ENCODE measurements at regions not wholly inside any gene's neighbourhood (a gene's known extent, or its start where the extent isn't known, plus 50 kb on each side); places are given as distances from the start of the nearest gene placed in this dataset.
"Not testable (repeated sequence)": the region's sequence is repeated elsewhere in the genome, so short reads cannot be mapped to it uniquely, and the experiment has no call there.

GRCh38 chr3:147152476-147152875, 253.9 kb downstream of the ZIC4 start:
- no peak for DNase-seq

- no peak for DNase-seq
Observed at GRCh38 chr3:147141516-147142288, 264.6 kb downstream of the ZIC4 start.

- no peak for DNase-seq
Observed at GRCh38 chr3:147139341-147139740, 267.0 kb downstream of the ZIC4 start.

GRCh38 chr3:147132168-147132567, 274.2 kb downstream of the ZIC4 start:
- no peak for DNase-seq

- DNase-seq: no peak
Observed at GRCh38 chr3:147130461-147130860, 275.9 kb downstream of the ZIC4 start.

- DNase-seq: no peak
Observed at GRCh38 chr3:147129665-147130064, 276.7 kb downstream of the ZIC4 start.

GRCh38 chr3:147122350-147122749, 284.0 kb downstream of the ZIC4 start:
- DNase-seq: no peak

GRCh38 chr3:147119989-147120388, 286.4 kb downstream of the ZIC4 start:
- DNase-seq: no peak

- no peak for DNase-seq
Observed at GRCh38 chr3:147119346-147119745, 287.0 kb downstream of the ZIC4 start.

- DNase-seq: no peak
Observed at GRCh38 chr3:147118611-147119010, 287.7 kb downstream of the ZIC4 start.

- no peak for DNase-seq
Observed at GRCh38 chr3:147117631-147118030, 288.7 kb downstream of the ZIC4 start.

- DNase-seq: no peak
Observed at GRCh38 chr3:147113293-147114044, 292.9 kb downstream of the ZIC4 start.

GRCh38 chr3:147099076-147099475, 307.3 kb downstream of the ZIC4 start:
- DNase-seq: no peak

GRCh38 chr3:147090461-147090860, 315.9 kb downstream of the ZIC4 start:
- DNase-seq: no peak

- DNase-seq: no peak
Observed at GRCh38 chr3:147089286-147089685, 317.1 kb downstream of the ZIC4 start.

GRCh38 chr3:147059500-147059899, 346.8 kb downstream of the ZIC4 start:
- not testable (repeated sequence) for DNase-seq

GRCh38 chr3:147049821-147050220, 356.5 kb downstream of the ZIC4 start:
- no peak for DNase-seq

GRCh38 chr3:147049305-147049704, 357.0 kb downstream of the ZIC4 start:
- no peak for DNase-seq

- no peak for DNase-seq
Observed at GRCh38 chr3:147046916-147047315, 359.4 kb downstream of the ZIC4 start.

- no peak for DNase-seq
Observed at GRCh38 chr3:147038481-147038880, 367.9 kb downstream of the ZIC4 start.

GRCh38 chr3:147034359-147034758, 372.0 kb downstream of the ZIC4 start:
- DNase-seq: no peak

GRCh38 chr3:147030274-147030673, 376.1 kb downstream of the ZIC4 start:
- DNase-seq: no peak

- no peak for DNase-seq
Observed at GRCh38 chr3:147015334-147015733, 391.0 kb downstream of the ZIC4 start.

- no peak for DNase-seq
Observed at GRCh38 chr3:147008886-147009285, 397.5 kb downstream of the ZIC4 start.
